ENCODE measurements at regions not wholly inside any gene's neighbourhood (a gene's known extent, or its start where the extent isn't known, plus 50 kb on each side); places are given as distances from the start of the nearest gene placed in this dataset.

GRCh38 chr14:61614693-61615092, 80.6 kb upstream of the HIF1A start (continued):
- TF ChIP-seq HMGXB4 (CRISPR knock-in tag; IDR thresholded peaks at IDR 0.05; ENCODE audit: borderline replicate concordance) (no peak), POLR2A (IDR thresholded peaks at IDR 0.05; ENCODE audit: low read length) (no peak), RNF2 (IDR thresholded peaks at IDR 0.05; ENCODE audit: borderline replicate concordance, low read depth) (no peak), CTCF (IDR thresholded peaks at IDR 0.05) (no peak), MYC (IDR thresholded peaks at IDR 0.05; ENCODE audit: borderline replicate concordance, low read length) (no peak), MAX (IDR thresholded peaks at IDR 0.05) (no peak), SREBF2 (IDR thresholded peaks at IDR 0.05) (no peak)

- DNase-seq (ENCODE audit: low read depth in 1 of 2, low spot score in 1 of 2) (no peak), ATAC-seq (peak in 1 of 2 experiments; percentile 54; a peak in 3 of 6 replicates), FAIRE-seq (no peak)
- peak overlapping the region; percentile 43 for H3K4me2 ChIP-seq
- ChIA-PET CTCF (interaction anchor here (1.9 to 2.5 kb wide), 2 partner anchors 20 to 54 kb away, joined by 4 to 6 read pairs; no protein-coding TSS in a partner anchor), POLR2A (interaction anchor here (0.8 kb wide), 1 partner anchor 53 kb away, joined by 4 read pairs; no protein-coding TSS in a partner anchor)
- WGBS (ENCODE audit: missing lambda C conversion rate), result 85% methylated on average over 11 of the region's 11 CpGs
- H3K4me3 ChIP-seq, result no peak overlapping the region
- no peaks in the 10 kb centered on the region for H3K9me3 ChIP-seq
- TF ChIP-seq ESRRA (IDR thresholded peaks at IDR 0.05; ENCODE audit: borderline replicate concordance, low read length), result no peak
- TF ChIP-seq BHLHE40 (IDR thresholded peaks at IDR 0.05; ENCODE audit: low read depth, low read length), result no peak
- no peak for TF ChIP-seq EP300 (IDR thresholded peaks at IDR 0.05)
- TF ChIP-seq KDM1A (IDR thresholded peaks at IDR 0.05; ENCODE audit: low read depth), result no peak
- TF ChIP-seq RFX5 (IDR thresholded peaks at IDR 0.05), result no peak
- no peak for TF ChIP-seq SREBF2 (IDR thresholded peaks at IDR 0.05)
- no peak for TF ChIP-seq TP53 (CRISPR knock-in tag; IDR thresholded peaks at IDR 0.05)
- TF ChIP-seq HES2 (IDR thresholded peaks at IDR 0.05), result no peak
- peaks cover 24% of the 10 kb centered on the region for H3K4me1 ChIP-seq
- H3K27ac ChIP-seq, result peak overlapping the region; percentile 43 to 73
Observed at GRCh38 chr14:61615743-61616523, 79.4 kb upstream of the HIF1A start.

- no peak for FAIRE-seq
- Histone ChIP-seq H3K4me2 (peak overlapping the region; percentile 43), H3K9me3 (no peaks in the 10 kb centered on the region), H3K4me3 (no peak overlapping the region), H3K4me1 (peaks cover 25% of the 10 kb centered on the region), H3K27ac (peak overlapping the region; percentile 43 to 73)
- WGBS (ENCODE audit: missing lambda C conversion rate), result 61% methylated on average over 4 of the region's 4 CpGs
- TF ChIP-seq GATA3 (IDR thresholded peaks at IDR 0.05; ENCODE audit: borderline replicate concordance), result no peak
- no peak for TF ChIP-seq PHF8 (IDR thresholded peaks at IDR 0.05; ENCODE audit: borderline replicate concordance, low read depth)
- TF ChIP-seq FOSB (CRISPR knock-in tag; IDR thresholded peaks at IDR 0.05), result no peak
- no peak for TF ChIP-seq HMGXB4 (CRISPR knock-in tag; IDR thresholded peaks at IDR 0.05; ENCODE audit: borderline replicate concordance)
- TF ChIP-seq JUNB (IDR thresholded peaks at IDR 0.05), result no peak
- no peak for TF ChIP-seq ZNF302 (CRISPR knock-in tag; IDR thresholded peaks at IDR 0.05)
- TF ChIP-seq ELK1 (IDR thresholded peaks at IDR 0.05; ENCODE audit: low read depth, low read length), result no peak
- peak in 1 of 2 experiments; percentile 23; a peak in 2 of 6 replicates for ATAC-seq
- CTCF ChIA-PET, result interaction anchor here (1.9 to 2.5 kb wide), 2 partner anchors 21 to 54 kb away, joined by 4 to 6 read pairs; no protein-coding TSS in a partner anchor
- POLR2A ChIA-PET, result interaction anchor here (0.5 to 0.8 kb wide), 2 partner anchors 54 to 55 kb away, joined by 4 read pairs; no protein-coding TSS in a partner anchor
- no peak for DNase-seq (ENCODE audit: low read depth in 1 of 2, low spot score in 1 of 2)
Observed at GRCh38 chr14:61616524-61617185, 78.7 kb upstream of the HIF1A start.

Data from A549 (cell line).